SK-N-DZ (cell line): ENCODE measurements at regions not wholly inside any gene's neighbourhood (a gene's known extent, or its start where the extent isn't known, plus 50 kb on each side); places are given as distances from the start of the nearest gene placed in this dataset.
"Not testable (repeated sequence)": the region's sequence is repeated elsewhere in the genome, so short reads cannot be mapped to it uniquely, and the experiment has no call there.

Experiments used
- DNase-seq: peaks from one replicate; pipeline ENCODE4 v3.0.0-alpha.2; 2015; ENCODE audit warnings: low spot score

GRCh38 chr4:3595627-3596291 lies 63.5 kb upstream of the LRPAP1 start:
- DNase-seq: not testable (repeated sequence)

- not testable (repeated sequence) for DNase-seq
Measured at GRCh38 chr4:3594751-3595150, 62.5 kb upstream of the LRPAP1 start.

- DNase-seq: not testable (repeated sequence)
Measured at GRCh38 chr4:3589946-3590924, 58.0 kb upstream of the LRPAP1 start.

- not testable (repeated sequence) for DNase-seq
Measured at GRCh38 chr4:3589379-3589778, 57.2 kb upstream of the LRPAP1 start.

- peak; percentile 79 for DNase-seq
Measured at GRCh38 chr4:3588517-3589194, 56.4 kb upstream of the LRPAP1 start.

GRCh38 chr4:3586596-3586995 lies 54.4 kb upstream of the LRPAP1 start:
- not testable (repeated sequence) for DNase-seq

- peak; percentile 69 for DNase-seq
Measured at GRCh38 chr4:3585567-3585966, 53.3 kb upstream of the LRPAP1 start.

GRCh38 chr4:3582091-3582475 lies 49.9 kb upstream of the LRPAP1 start:
- DNase-seq: no peak
